GM12878 (cell line): ENCODE measurements at regions not wholly inside any gene's neighbourhood (a gene's known extent, or its start where the extent isn't known, plus 50 kb on each side); places are given as distances from the start of the nearest gene placed in this dataset.

Source experiments
- BRCA1 ChIP-seq: IDR thresholded peaks from 2 replicates; pipeline ENCODE4 v1.6.1; 2011; ENCODE audit warnings: low read depth, low read length, improper control_type of control experiment
- DPF2 ChIP-seq: fragments of 450-650 bp; IDR thresholded peaks from 2 replicates; pipeline ENCODE4 v1.6.1; 2017; ENCODE audit warnings: mild to moderate bottlenecking
- EP300 ChIP-seq, 2 experiments: fragments of 150-350 bp in 1 of 2; IDR thresholded peaks; 2 replicates each; pipeline ENCODE4 v1.6.1; 2011 to 2012; ENCODE audit warnings: low read depth in 2 of 2, low read length in 2 of 2, borderline replicate concordance in 1 of 2, improper control_type of control experiment in 1 of 2, inconsistent platforms in 1 of 2; ENCODE audit not compliant: control insufficient read depth in 1 of 2
- EZH2 ChIP-seq: IDR thresholded peaks from 2 replicates; pipeline ENCODE4 v1.6.1; 2012; ENCODE audit warnings: low read depth, mild to moderate bottlenecking, control low read depth, inconsistent platforms, low read length, borderline replicate concordance; ENCODE audit not compliant: control insufficient read depth
- FOXM1 ChIP-seq: IDR thresholded peaks from 2 replicates; pipeline ENCODE4 v1.6.1; 2012; ENCODE audit warnings: low read depth, mild to moderate bottlenecking, inconsistent platforms, low read length, moderate library complexity
- POLR2AphosphoS2 ChIP-seq: IDR thresholded peaks from 2 replicates; pipeline ENCODE4 v1.6.1; 2011; ENCODE audit warnings: low read depth, mild to moderate bottlenecking, low read length, improper control_type of control experiment, moderate library complexity
- POLR2AphosphoS5 ChIP-seq: IDR thresholded peaks from 2 replicates; pipeline ENCODE4 v1.6.1; 2011; ENCODE audit warnings: mild to moderate bottlenecking, low read length, inconsistent platforms
- STAT3 ChIP-seq: IDR thresholded peaks from 2 replicates; pipeline ENCODE4 v1.6.1; 2011; ENCODE audit warnings: low read depth, low read length, improper control_type of control experiment
- SUZ12 ChIP-seq: fragments of 200-600 bp; sonication (generic); IDR thresholded peaks from one replicate; pipeline ENCODE4 v1.6.1; 2018; ENCODE audit warnings: antibody characterized with exemption, mild to moderate bottlenecking; ENCODE audit not compliant: unreplicated experiment
- YY1 ChIP-seq: IDR thresholded peaks from 2 replicates; pipeline ENCODE4 v1.6.1; 2011; ENCODE audit warnings: low read depth, mild to moderate bottlenecking, low read length
- TF ChIP-seq, protein P1 (sequence below), 3 experiments: IDR thresholded peaks in 2 of 3; conservative IDR thresholded peaks in 1 of 3; 2 replicates each; pipeline ENCODE4 v1.5.1; 2011; ENCODE audit warnings: low read depth in 3 of 3, low read length in 3 of 3, mild to moderate bottlenecking in 3 of 3, control low read depth in 2 of 3, moderate library complexity in 2 of 3, inconsistent platforms in 1 of 3, mixed read lengths in 1 of 3; ENCODE audit not compliant: control insufficient read depth in 2 of 3, insufficient read depth in 1 of 3; ENCODE audit errors: extremely low read depth in 1 of 3
- TF ChIP-seq, protein P2 (sequence below): fragments of 450-650 bp; IDR thresholded peaks from 2 replicates; pipeline ENCODE4 v1.6.1; 2017; ENCODE audit warnings: mild to moderate bottlenecking, moderate library complexity
- TF ChIP-seq, protein P3 (sequence below): fragments of 450-650 bp; IDR thresholded peaks from 2 replicates; pipeline ENCODE4 v1.6.1; 2016; ENCODE audit warnings: mild to moderate bottlenecking, moderate library complexity, borderline replicate concordance

- TF ChIP-seq, protein P1, sequence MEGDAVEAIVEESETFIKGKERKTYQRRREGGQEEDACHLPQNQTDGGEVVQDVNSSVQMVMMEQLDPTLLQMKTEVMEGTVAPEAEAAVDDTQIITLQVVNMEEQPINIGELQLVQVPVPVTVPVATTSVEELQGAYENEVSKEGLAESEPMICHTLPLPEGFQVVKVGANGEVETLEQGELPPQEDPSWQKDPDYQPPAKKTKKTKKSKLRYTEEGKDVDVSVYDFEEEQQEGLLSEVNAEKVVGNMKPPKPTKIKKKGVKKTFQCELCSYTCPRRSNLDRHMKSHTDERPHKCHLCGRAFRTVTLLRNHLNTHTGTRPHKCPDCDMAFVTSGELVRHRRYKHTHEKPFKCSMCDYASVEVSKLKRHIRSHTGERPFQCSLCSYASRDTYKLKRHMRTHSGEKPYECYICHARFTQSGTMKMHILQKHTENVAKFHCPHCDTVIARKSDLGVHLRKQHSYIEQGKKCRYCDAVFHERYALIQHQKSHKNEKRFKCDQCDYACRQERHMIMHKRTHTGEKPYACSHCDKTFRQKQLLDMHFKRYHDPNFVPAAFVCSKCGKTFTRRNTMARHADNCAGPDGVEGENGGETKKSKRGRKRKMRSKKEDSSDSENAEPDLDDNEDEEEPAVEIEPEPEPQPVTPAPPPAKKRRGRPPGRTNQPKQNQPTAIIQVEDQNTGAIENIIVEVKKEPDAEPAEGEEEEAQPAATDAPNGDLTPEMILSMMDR (IDR thresholded peaks at IDR 0.05 in 2 of 3, conservative IDR thresholded peaks at IDR 0.05 in 1 of 3; ENCODE audit: control insufficient read depth in 2 of 3, extremely low read depth in 1 of 3, insufficient read depth in 1 of 3, low read depth in 3 of 3, low read length in 3 of 3), result no peak
- TF ChIP-seq, protein P2, sequence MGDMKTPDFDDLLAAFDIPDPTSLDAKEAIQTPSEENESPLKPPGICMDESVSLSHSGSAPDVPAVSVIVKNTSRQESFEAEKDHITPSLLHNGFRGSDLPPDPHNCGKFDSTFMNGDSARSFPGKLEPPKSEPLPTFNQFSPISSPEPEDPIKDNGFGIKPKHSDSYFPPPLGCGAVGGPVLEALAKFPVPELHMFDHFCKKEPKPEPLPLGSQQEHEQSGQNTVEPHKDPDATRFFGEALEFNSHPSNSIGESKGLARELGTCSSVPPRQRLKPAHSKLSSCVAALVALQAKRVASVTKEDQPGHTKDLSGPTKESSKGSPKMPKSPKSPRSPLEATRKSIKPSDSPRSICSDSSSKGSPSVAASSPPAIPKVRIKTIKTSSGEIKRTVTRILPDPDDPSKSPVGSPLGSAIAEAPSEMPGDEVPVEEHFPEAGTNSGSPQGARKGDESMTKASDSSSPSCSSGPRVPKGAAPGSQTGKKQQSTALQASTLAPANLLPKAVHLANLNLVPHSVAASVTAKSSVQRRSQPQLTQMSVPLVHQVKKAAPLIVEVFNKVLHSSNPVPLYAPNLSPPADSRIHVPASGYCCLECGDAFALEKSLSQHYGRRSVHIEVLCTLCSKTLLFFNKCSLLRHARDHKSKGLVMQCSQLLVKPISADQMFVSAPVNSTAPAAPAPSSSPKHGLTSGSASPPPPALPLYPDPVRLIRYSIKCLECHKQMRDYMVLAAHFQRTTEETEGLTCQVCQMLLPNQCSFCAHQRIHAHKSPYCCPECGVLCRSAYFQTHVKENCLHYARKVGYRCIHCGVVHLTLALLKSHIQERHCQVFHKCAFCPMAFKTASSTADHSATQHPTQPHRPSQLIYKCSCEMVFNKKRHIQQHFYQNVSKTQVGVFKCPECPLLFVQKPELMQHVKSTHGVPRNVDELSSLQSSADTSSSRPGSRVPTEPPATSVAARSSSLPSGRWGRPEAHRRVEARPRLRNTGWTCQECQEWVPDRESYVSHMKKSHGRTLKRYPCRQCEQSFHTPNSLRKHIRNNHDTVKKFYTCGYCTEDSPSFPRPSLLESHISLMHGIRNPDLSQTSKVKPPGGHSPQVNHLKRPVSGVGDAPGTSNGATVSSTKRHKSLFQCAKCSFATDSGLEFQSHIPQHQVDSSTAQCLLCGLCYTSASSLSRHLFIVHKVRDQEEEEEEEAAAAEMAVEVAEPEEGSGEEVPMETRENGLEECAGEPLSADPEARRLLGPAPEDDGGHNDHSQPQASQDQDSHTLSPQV, result no peak
- TF ChIP-seq EZH2 (no peak), STAT3 (no peak), POLR2AphosphoS5 (no peak), EP300 (IDR thresholded peaks at IDR 0.05; ENCODE audit: borderline replicate concordance in 1 of 2, control insufficient read depth in 1 of 2, low read depth in 2 of 2, low read length in 2 of 2) (no peak), POLR2AphosphoS2 (no peak), BRCA1 (no peak), YY1 (no peak), DPF2 (no peak), FOXM1 (no peak), SUZ12 (no peak)
- TF ChIP-seq, protein P3, sequence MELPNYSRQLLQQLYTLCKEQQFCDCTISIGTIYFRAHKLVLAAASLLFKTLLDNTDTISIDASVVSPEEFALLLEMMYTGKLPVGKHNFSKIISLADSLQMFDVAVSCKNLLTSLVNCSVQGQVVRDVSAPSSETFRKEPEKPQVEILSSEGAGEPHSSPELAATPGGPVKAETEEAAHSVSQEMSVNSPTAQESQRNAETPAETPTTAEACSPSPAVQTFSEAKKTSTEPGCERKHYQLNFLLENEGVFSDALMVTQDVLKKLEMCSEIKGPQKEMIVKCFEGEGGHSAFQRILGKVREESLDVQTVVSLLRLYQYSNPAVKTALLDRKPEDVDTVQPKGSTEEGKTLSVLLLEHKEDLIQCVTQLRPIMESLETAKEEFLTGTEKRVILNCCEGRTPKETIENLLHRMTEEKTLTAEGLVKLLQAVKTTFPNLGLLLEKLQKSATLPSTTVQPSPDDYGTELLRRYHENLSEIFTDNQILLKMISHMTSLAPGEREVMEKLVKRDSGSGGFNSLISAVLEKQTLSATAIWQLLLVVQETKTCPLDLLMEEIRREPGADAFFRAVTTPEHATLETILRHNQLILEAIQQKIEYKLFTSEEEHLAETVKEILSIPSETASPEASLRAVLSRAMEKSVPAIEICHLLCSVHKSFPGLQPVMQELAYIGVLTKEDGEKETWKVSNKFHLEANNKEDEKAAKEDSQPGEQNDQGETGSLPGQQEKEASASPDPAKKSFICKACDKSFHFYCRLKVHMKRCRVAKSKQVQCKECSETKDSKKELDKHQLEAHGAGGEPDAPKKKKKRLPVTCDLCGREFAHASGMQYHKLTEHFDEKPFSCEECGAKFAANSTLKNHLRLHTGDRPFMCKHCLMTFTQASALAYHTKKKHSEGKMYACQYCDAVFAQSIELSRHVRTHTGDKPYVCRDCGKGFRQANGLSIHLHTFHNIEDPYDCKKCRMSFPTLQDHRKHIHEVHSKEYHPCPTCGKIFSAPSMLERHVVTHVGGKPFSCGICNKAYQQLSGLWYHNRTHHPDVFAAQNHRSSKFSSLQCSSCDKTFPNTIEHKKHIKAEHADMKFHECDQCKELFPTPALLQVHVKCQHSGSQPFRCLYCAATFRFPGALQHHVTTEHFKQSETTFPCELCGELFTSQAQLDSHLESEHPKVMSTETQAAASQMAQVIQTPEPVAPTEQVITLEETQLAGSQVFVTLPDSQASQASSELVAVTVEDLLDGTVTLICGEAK, result no peak
Measured at GRCh38 chr5:103371046-103371607, 112.6 kb downstream of the MACIR start.
